ENCODE measurements at regions not wholly inside any gene's neighbourhood (a gene's known extent, or its start where the extent isn't known, plus 50 kb on each side); places are given as distances from the start of the nearest gene placed in this dataset.

DNA sequence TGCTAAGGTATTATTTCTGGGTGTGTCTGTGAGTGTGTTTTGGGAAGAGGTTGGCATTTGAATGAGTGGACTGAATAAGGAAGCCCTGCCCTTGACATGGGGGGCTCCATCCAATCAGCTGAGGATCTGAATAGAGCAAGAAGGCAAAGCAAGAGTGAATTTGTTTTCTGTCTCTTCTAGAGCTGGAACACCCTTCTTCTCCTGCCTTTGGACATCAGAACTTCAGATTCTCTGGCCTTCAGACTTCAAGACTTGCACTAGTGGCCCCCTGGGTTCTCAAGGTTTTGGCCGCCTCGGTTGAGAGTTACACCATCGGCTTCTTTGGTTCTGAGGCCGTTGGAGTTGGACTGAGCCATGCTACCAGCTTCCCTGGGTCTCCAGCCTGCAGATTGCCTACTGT, 448.6 kb downstream of the SHISA9 start:
- TF ChIP-seq, protein P1, sequence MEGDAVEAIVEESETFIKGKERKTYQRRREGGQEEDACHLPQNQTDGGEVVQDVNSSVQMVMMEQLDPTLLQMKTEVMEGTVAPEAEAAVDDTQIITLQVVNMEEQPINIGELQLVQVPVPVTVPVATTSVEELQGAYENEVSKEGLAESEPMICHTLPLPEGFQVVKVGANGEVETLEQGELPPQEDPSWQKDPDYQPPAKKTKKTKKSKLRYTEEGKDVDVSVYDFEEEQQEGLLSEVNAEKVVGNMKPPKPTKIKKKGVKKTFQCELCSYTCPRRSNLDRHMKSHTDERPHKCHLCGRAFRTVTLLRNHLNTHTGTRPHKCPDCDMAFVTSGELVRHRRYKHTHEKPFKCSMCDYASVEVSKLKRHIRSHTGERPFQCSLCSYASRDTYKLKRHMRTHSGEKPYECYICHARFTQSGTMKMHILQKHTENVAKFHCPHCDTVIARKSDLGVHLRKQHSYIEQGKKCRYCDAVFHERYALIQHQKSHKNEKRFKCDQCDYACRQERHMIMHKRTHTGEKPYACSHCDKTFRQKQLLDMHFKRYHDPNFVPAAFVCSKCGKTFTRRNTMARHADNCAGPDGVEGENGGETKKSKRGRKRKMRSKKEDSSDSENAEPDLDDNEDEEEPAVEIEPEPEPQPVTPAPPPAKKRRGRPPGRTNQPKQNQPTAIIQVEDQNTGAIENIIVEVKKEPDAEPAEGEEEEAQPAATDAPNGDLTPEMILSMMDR (IDR thresholded peaks at IDR 0.05): no peak
- TF ChIP-seq EP300 (IDR thresholded peaks at IDR 0.05): no peak
- TF ChIP-seq POLR2A (IDR thresholded peaks at IDR 0.05): no peak
